HG03460 (cell line): ENCODE measurements at regions not wholly inside any gene's neighbourhood (a gene's known extent, or its start where the extent isn't known, plus 50 kb on each side); places are given as distances from the start of the nearest gene placed in this dataset.
"Not testable (repeated sequence)": the region's sequence is repeated elsewhere in the genome, so short reads cannot be mapped to it uniquely, and the experiment has no call there.

ENCODE experiments used
- ATAC-seq: cut with Tn5 transposase; IDR thresholded peaks from one replicate; pipeline ENCODE4 v1.9.1; 2021; ENCODE audit not compliant: unreplicated experiment

DNA sequence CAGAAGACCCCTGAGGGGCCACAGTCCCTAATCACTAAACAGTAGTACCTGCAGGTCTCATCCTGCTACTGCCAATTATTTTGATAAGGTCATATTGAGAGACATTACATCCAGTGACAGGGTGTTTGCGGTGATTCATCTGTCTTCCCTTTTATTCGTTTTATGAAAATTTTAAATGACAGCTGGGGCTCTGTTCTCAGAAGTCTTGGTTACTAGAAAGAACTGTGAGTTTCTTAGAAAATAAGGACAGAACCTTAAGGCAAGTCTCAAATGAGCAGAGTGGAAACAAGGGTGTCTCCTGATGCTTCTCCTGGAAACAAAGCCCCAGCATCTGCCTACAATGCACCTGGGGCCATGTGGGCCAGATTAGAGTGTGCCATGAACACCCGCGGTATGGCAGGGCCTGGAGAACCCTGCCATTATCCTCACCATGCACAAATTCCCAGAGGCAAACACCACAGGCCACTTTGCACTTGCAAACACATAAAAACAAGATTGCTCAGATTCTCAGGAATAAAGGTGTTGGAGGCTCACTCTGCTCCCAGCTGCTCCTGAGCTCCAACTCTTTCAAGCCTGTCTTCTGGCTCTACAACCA is 66.3 kb upstream of the IQSEC1 start:
- ATAC-seq: no peak

DNA sequence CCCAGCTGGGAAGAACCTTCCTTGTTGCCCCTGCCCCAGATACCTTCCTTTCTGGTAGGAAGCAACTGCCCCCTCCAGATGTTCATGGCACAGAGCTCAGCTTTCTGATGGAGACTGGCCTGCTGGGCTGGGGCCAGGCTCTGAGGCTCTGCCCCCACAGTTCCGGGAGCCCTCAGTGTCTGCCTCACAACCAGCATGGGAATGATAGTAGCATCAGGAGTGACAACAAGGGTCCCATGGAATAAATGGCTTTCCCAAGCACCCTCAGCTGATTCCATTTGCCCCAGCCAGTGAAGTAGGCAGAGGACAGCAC is 65.6 kb upstream of the IQSEC1 start:
- ATAC-seq: no peak

DNA sequence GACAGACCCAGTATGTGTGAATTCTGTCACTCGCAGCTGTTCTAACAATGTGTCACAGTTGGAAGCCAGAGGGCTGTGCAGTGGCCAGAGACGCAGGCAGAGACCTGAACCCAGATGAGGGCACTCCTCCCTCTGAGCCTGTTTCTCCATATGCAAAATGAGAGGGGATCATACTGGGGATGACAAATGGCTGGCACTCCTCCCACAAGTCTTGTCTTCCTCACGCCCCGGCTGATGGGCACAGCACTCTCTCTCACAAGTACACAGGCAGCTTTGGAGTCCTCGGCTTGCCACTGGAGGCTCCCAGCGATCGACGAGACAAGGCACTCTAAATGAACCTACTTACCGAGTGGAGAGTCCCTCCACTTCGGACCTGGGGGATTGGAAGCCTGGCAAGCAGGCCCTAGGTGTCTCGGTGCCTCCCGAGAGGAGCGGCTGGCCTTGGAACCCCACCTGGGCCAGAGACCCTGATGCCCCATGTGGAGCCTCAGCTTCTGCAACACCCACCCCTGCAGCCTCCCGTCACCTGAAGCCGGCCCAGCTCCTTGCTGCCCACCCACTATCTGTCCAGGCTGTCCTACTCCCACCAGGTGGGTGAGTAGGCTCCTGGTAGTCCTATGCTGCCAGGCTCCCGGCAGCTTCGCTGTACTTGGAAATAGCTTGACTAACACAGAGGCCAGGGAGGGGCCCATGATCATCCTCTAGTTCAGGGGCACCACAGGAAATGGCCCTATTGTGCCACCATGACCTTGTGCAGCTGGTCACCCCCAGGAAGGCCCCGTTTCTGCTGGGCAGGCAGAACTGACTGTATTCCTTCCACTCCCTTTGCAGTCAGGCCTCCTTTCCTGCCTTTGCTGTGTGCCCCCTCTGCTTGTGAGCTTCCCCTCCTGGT is 65.0 kb upstream of the IQSEC1 start:
- ATAC-seq: no peak

DNA sequence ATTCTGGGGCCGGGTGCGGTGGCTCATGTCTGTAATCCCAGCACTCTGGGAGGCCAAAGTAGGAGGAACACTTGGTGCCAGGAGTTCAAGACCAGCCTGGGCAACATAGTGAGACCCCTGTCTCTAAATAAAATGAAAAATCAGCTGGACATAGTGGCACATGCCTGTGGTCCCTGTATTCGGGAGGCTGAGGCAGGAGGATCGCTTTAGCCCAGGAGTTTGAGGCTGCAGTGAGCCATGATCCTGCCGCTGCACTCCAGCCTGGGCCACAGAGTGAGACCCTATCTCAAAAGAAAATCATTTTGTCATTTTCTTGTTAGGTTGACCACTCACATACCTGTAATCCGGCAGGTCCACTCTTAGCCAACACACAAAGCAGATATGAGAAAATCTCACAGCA is 63.6 kb upstream of the IQSEC1 start:
- ATAC-seq: not testable (repeated sequence)

DNA sequence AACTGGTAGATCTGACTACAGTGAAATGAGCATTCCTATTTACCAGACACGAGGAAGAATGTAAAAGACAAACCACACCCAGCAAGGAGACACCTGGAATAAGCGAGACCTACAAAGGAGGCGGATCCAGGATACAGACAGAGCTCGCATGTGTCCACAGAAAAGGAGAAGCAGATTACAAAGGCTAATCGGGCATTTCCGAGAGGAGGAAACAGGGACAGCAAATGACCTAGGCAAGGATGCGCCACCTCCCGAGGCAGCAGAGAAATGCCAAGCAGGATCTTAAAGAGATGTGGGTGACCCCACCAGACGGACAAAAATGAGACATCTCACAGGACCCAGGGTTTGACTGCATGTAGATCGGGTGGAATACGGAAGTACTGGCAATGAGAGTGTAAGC is 63.2 kb upstream of the IQSEC1 start:
- ATAC-seq: no peak

DNA sequence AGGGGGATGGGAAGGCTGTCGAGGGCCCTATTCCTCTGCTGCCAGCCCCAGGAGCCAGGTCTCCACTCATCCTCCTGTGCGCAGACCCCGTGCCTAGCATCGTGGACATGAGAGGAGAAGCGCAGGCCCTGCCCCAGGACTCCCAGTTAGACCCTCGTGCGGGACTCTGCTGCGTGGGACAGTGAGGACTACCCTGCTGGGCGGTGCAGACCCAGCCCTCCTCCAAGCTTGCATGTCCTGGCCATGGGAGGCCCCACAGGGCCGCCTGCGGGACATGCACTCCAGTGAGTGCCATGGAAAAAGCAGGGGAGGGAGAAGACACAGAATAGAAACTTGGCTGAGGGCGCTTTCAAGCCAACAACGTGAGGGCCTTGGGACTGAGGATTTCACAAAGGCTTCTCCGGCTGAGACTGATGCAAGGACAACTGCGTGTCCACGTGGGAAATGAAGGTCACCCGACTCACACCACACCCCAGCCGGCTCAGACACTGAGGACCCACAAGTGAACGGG is 62.6 kb upstream of the IQSEC1 start:
- ATAC-seq: no peak

DNA sequence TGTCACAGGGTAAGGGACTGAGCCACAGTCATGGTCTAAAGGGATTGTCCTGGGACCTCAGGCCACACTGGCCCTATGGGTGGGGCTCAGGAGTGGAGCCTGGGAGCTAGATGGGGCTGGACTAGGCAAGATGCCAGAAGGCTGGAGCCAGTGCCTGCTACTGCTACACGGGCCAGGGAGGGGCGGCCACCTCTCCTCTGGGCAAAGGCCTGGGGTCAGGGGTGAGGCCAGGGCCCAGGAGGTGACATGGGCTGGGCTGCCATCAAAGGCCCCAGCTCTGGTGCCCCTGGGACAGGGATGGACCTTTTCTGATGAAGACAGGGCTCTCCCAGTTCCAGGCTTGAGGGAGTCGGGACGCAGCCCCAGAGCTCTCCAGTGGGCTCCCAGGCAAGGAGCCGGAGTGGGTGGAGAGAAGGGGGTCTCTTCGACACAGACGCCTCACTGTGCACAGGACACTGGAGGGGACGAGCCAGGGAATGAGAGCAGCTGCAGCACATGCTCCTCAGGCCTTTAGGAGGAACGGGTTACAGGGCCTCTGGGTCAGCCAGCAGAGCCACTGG is 62.1 kb upstream of the IQSEC1 start:
- no peak for ATAC-seq

DNA sequence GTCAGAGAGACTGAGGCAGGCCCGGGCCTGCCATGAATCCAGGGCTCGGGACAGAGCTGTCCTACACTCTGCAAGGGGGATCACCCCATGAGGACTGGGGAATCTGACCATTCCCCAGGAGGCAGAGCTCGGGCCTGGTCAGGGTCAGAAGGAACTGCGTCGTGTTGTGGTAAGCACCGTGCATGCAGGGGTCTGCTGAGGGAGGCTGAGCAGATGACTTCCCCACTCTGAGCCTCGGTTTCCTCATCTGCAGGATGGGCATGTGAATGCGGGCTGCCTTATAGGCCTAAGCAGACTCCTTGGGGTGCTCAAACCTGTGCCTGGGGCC is 61.6 kb upstream of the IQSEC1 start:
- no peak for ATAC-seq

DNA sequence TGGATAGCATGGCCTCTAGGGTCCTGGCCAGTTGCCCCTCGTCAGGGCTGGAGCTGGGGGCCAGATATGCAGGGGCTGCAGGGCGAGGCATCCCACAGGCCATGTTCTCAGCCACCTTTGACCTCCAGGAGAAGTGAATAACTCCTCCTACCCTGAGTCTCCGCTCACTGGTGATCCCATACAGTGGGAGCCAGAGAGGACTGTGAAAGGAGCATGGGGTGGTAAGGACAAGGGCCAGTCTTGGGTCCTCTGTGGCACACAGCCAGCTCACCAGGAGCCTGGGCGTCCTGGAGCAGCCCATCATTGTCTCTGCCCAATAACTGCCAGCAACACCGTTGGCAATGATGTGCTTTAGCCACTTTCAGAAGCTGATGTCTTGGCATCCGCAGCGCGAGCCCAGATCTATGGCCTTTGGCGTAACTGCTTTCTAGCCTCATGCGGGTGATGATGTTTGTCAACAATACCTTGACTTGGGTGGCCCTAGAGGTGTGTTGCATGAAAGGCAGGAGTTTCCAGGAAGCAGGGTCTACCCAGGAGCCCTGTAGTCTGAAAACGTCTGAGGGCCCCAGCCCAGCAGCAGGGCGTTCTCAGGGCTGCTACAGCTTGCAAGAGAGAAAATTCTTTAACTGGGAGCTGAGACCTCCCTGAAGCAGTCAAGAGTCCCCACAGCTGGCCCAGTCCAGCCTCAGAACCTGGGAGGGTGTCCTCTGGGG is 61.1 kb upstream of the IQSEC1 start:
- no peak for ATAC-seq

DNA sequence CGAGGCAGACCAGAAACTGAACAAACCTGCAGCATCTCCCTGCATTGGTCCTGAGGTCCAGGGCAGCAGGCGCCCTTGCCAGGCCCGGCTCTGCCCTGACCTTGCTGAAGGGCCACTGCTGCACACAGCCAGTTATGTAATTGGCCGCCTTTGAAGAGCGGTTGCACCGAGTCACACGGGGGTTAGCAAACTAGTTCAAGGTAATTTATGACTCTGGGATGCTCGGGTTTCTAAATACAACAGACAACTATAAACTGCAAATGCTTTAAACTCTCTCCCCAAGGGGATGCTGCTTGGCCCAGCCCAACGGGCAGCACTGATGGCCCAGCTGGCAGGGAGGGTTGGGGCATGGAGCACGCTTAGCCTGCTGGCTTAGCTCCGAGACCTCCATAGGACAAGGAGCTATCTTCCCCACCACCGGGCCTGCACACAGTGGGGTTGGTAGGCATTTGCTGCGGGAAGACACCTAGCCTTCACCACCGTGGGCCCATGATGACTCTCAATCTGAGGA is 60.3 kb upstream of the IQSEC1 start:
- no peak for ATAC-seq

DNA sequence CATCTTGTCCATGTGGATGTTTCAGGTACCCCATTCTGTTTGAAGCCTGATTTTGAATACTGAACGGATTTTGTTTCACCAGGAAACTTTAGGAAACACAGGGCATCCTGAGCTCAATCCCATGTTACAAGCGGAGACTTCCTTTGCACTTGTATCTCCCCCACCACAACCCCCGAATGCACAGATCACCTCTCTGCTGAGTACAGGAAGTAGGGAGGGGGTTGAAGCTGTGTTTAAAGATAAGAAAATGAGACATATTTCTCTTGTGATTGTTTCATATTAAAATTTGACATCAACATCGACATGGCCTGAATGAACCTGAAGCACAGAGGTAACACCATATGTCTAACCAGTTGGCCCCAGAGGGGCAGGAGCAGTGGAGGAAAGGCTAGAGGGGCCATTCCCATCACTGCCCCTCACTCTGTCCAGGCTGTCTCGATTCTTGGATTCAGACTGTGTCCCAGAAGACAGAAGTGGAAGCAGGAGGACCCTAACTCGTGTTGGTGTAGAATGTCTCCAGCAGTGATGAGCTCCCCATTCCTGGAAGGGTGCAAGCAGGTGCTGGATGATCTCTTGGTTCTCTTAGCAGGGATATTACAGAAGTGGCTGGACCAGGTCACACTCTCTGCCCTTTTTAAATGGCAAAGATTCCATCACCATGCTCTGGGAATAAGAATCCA is 59.6 kb upstream of the IQSEC1 start:
- ATAC-seq: no peak

DNA sequence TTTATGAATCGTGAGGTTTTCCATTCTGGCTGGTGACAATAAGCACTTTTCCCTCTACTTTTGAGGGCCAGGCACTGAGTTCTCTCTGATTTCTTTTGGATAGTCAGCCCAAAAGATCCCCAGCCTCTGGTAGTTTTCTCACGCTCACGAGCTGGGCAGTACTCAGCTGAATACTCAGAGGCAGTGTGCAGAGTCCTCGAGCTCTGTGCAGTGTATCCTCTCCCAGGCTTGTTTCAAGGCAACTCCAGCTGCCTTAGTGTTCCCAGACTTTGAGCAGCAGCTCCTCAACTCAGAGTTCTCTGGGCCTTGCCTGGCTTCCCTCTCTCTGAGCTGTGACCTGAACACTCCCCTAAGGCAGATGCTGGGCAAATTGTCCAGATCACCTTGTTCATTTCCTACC is 59.1 kb upstream of the IQSEC1 start:
- ATAC-seq: no peak

DNA sequence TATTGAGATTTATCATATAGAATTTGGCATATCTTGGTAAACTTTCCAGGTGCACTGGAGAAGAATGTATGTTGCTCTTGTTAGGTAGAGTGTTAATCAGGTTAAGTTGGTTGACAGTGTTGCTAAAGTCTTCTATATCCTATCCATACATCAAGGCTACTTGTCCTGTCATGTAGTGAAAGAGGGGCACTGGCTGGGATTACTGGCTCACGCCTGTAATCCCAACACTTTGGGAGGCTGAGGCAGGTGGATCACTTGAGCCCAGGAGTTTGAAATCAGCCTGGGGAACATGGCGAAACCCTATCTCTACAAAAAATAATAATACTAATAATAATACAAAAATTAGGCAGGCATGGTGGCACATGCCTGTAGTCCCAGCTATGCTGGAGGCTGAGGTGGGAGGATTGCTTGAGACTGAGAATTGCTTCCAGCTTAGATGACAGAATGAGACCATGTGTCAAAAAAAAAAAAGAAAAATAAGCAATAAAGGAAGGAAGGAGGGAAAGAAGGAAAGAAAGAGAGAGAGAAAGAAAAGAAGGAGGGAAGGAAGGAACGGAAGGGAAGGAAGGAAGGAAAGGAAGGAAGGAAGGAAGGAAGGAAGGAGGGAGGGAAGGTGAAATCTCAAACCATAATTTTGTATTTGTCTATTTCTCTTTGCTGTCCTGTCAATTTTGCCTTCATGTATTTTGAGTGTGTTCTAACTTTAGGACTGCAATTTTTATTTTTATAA is 57.4 kb upstream of the IQSEC1 start:
- ATAC-seq: no peak

DNA sequence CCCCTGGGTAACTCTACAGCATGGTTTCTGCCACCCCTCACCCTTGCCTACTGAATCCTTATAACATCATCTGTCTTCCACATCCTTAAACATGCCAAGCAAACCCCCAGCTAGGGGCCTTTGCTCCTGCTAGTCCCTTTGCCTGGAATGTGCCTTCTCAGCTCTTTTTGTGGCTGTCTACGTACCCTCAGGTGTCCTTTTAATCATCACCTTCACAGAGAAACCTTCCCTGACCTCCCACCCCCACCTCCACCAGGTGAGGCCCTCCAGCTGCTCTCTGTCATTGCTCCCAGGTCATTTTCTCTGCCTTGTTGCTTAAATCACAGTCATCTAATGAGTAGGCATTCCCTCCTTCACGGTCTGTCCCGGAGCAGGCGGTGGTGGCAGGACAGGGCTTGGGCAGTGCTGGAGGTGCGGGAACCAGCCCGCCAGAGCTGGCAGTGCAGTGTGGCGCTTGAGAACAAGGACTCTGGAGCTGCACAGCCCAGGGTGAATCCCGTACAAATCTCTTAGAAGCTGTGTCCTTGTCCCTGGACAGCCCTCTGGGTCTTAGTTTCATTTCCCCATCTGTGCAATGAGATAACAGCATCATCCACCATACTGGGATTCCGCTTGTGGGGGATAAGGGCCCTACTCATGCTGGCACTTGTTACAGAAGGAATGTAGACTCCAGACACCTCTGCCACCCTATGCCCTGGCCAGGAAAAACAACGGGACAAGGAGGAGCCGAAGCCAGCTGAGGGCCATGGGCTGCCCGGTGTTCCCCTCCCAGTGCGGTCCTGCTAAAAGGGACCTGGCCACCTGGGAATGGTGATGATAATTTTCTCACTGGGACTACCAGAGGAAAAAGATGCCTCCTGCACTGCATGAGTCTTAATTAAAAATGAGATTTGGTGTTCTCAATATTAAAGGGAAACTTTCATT is 52.1 kb upstream of the IQSEC1 start:
- ATAC-seq: no peak

DNA sequence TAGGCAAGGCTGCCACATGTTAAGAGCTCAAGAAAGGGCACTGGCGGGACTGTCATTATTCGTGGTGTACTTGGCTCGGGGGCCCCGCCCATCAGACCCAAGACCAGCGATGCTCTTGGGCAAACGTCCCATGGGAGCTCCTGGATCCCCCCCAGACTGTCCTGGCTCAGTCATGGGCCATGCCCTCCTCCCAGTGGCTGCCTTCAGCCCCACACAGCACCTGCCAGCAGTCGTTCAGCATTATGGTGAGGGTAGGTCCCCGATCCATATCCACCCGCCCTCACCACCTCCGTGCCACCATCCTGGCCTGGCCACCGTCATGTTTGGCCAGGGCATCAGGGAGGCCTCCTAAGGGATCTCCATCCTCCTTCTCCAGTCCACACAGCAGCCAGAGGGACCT is 51.4 kb upstream of the IQSEC1 start:
- ATAC-seq: no peak

DNA sequence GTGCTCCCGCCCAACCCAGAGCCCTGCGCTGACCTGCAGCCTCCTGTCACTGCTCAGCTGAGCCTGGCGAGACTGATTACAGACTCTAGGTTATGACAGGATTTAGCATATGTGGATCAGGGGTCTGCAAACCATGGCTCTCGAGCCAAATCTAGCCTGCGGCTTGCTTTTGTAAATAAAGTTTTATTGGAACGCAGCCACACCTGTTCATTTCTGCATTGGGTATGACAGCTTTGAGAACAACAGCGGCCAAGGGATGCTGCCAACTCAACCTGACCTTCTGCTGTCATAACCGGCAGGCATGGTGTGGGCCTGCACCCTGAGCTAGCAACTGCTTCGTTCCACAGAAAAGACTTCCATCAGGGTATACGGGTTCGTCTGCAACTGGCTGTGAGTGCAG is 50.5 kb upstream of the IQSEC1 start:
- ATAC-seq: no peak

DNA sequence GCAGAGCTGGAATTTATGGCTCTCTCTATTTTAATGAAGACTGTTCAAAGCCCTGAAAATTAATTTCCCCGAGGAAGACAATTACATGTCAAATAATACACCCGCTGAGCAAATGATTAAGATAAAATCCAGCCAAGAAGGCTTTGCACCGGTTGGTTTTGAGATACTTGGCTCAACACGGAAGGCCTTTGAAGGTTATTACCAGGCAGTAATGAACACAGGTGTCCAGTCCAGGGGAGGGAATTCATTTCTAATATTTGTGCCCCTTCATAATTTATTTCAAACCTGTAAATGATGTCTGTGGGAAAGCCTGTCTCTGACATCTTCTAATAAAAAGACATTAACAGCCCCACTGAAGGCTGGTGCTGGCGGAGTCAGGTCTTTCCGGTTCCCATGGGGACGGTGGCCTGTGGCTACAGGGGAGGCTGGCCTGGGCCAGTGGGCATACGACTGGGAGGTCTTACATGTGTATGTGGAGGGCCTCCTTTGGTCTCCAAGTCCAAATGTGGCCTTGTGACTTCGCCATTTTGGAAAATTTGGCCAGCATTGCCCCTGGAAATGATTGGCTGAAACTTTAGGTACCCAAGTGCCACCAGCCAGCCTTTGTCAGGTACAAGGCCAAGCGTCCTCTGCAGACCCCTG is 49.9 kb upstream of the IQSEC1 start:
- no peak for ATAC-seq
